Right atrium auricular region (tissue), 2 donors: ENCODE measurements at regions not wholly inside any gene's neighbourhood (a gene's known extent, or its start where the extent isn't known, plus 50 kb on each side); places are given as distances from the start of the nearest gene placed in this dataset.

Source experiments
- DNase-seq: peaks from one replicate; pipeline ENCODE4 v3.0.0-alpha.2; 2019; ENCODE audit warnings: low spot score
- H3K27ac ChIP-seq, 2 donors: fragments of 200-600 bp; sonication (generic); 1 replicate in 1 of 2; 2 replicates in 1 of 2; pipeline ENCODE4 v1.5.1; 2016 to 2019
- H3K27me3 ChIP-seq, 2 donors: fragments of 200-600 bp; sonication (generic); one replicate each; pipeline versions ENCODE4 v1.5.1 to v1.6.0; 2017 to 2019
- H3K36me3 ChIP-seq: fragments of 200-600 bp; sonication (generic); one replicate; pipeline ENCODE4 v1.5.1; 2016
- H3K4me1 ChIP-seq, 2 donors: fragments of 200-600 bp; sonication (generic); one replicate each; pipeline versions ENCODE4 v1.5.1 to v1.6.0; 2017 to 2019
- H3K4me3 ChIP-seq, 2 donors: fragments of 200-600 bp; sonication (generic); 1 replicate in 1 of 2; 2 replicates in 1 of 2; pipeline ENCODE4 v1.5.1; 2017 to 2019; ENCODE audit warnings: mild to moderate bottlenecking in 1 of 2, moderate library complexity in 1 of 2
- H3K9me3 ChIP-seq, 2 donors: fragments of 200-600 bp; sonication (generic); one replicate each; pipeline ENCODE4 v1.5.1; 2019
- CTCF ChIP-seq, 2 donors: fragments of 200-600 bp; sonication (generic); IDR thresholded peaks; one replicate each; pipeline ENCODE4 v1.5.1; 2019; ENCODE audit warnings: antibody characterized with exemption in 2 of 2

GRCh38 chr2:71749671-71750101 lies 296.3 kb downstream of the DYSF start:
- Histone ChIP-seq H3K36me3 (no peaks in the 10 kb centered on the region), H3K9me3 (no peaks in the 10 kb centered on the region), H3K27ac (no peak overlapping the region), H3K4me3 (no peak overlapping the region), H3K4me1 (peaks cover 0 to 38% of the 10 kb centered on the region in 2 donors), H3K27me3 (no peaks in the 10 kb centered on the region)
- no peak for TF ChIP-seq CTCF (IDR thresholded peaks at IDR 0.05)
- no peak for DNase-seq

GRCh38 chr2:71748227-71748626 lies 294.9 kb downstream of the DYSF start:
- Histone ChIP-seq H3K27me3 (no peaks in the 10 kb centered on the region), H3K4me1 (peaks cover 0 to 53% of the 10 kb centered on the region in 2 donors), H3K36me3 (no peaks in the 10 kb centered on the region), H3K4me3 (no peak overlapping the region), H3K27ac (no peak overlapping the region), H3K9me3 (no peaks in the 10 kb centered on the region)
- TF ChIP-seq CTCF (IDR thresholded peaks at IDR 0.05), result no peak
- DNase-seq, result peak; percentile 83

- no peak for TF ChIP-seq CTCF (IDR thresholded peaks at IDR 0.05)
- H3K4me1 ChIP-seq, result peaks cover 0 to 58% of the 10 kb centered on the region in 2 donors
- no peaks in the 10 kb centered on the region for H3K9me3 ChIP-seq
Observed at GRCh38 chr2:71747559-71747958, 294.2 kb downstream of the DYSF start.

GRCh38 chr2:71746946-71747501 lies 293.7 kb downstream of the DYSF start:
- no peaks in the 10 kb centered on the region for H3K36me3 ChIP-seq
- H3K4me1 ChIP-seq, result peaks cover 0 to 61% of the 10 kb centered on the region in 2 donors
- peak; percentile 74 for DNase-seq
- H3K9me3 ChIP-seq, result peaks cover 0 to 2% of the 10 kb centered on the region in 2 donors
- peak overlapping the region; percentile 49 to 52 for H3K27ac ChIP-seq
- TF ChIP-seq CTCF (IDR thresholded peaks at IDR 0.05), result no peak
- H3K4me3 ChIP-seq, result no peak overlapping the region
- no peaks in the 10 kb centered on the region for H3K27me3 ChIP-seq

More at GRCh38 chr2:71747559-71747958, 294.2 kb downstream of the DYSF start:
- Histone ChIP-seq H3K27me3 (no peaks in the 10 kb centered on the region), H3K4me3 (no peak overlapping the region), H3K27ac (peak overlapping the region; percentile 49 to 52), H3K36me3 (no peaks in the 10 kb centered on the region)
- no peak for DNase-seq

- Histone ChIP-seq H3K36me3 (no peaks in the 10 kb centered on the region), H3K4me1 (peaks cover 0 to 57% of the 10 kb centered on the region in 2 donors), H3K4me3 (no peak overlapping the region), H3K27me3 (no peaks in the 10 kb centered on the region), H3K27ac (no peak overlapping the region), H3K9me3 (peaks cover 0 to 19% of the 10 kb centered on the region in 2 donors)
- TF ChIP-seq CTCF (IDR thresholded peaks at IDR 0.05), result no peak
- no peak for DNase-seq
Observed at GRCh38 chr2:71744781-71745180, 291.4 kb downstream of the DYSF start.
